Uterus (tissue), 3 donors: ENCODE measurements at regions not wholly inside any gene's neighbourhood (a gene's known extent, or its start where the extent isn't known, plus 50 kb on each side); places are given as distances from the start of the nearest gene placed in this dataset.

ENCODE experiments used
- DNase-seq, 2 donors: peaks; one replicate each; pipeline ENCODE4 v3.0.0-alpha.2; 2019 to 2020
- H3K27ac ChIP-seq, 2 donors: fragments of 200-600 bp; sonication (generic); 1 replicate in 1 of 2; 2 replicates in 1 of 2; pipeline ENCODE4 v1.5.1; 2016 to 2018
- H3K27me3 ChIP-seq, 2 donors: fragments of 200-600 bp; sonication (generic); one replicate each; pipeline ENCODE4 v1.5.1; 2018 to 2019; ENCODE audit warnings: control low read depth in 1 of 2
- H3K36me3 ChIP-seq, 2 donors: fragments of 200-600 bp; sonication (generic); one replicate each; pipeline ENCODE4 v1.5.1; 2019; ENCODE audit warnings: control low read depth in 1 of 2
- H3K4me1 ChIP-seq, 2 donors: fragments of 200-600 bp; sonication (generic); one replicate each; pipeline ENCODE4 v1.5.1; 2018 to 2019; ENCODE audit warnings: control low read depth in 1 of 2
- H3K4me3 ChIP-seq, 2 donors: fragments of 200-600 bp; sonication (generic); 1 replicate in 1 of 2; 2 replicates in 1 of 2; pipeline ENCODE4 v1.5.1; 2018 to 2019; ENCODE audit warnings: mild to moderate bottlenecking in 1 of 2
- H3K9me3 ChIP-seq, 2 donors: fragments of 200-600 bp; sonication (generic); one replicate each; pipeline ENCODE4 v1.5.1; 2019; ENCODE audit warnings: control low read depth in 1 of 2
- POLR2A ChIP-seq, 2 donors: fragments of 450-650 bp; IDR thresholded peaks; one replicate each; pipeline ENCODE4 v1.6.1; 2016; ENCODE audit warnings: antibody characterized with exemption in 2 of 2, mild to moderate bottlenecking in 1 of 2, moderate library complexity in 1 of 2
- intact Hi-C: fragments of 100-400 bp; cut with DNase I; formaldehyde crosslinking; loops from one replicate; pipeline ENCODE4 v1.15.1; 2023; ENCODE audit warnings: low total_unique reads
- TF ChIP-seq, protein P1 (sequence below), 4 experiments: fragments of 200-600 bp in 2 of 4; fragments of 450-650 bp in 2 of 4; sonication (generic) in 2 of 4; IDR thresholded peaks; one replicate each; pipeline ENCODE4 v1.5.1; 2016 to 2019; ENCODE audit warnings: antibody characterized with exemption in 4 of 4, mild to moderate bottlenecking in 2 of 4, moderate library complexity in 1 of 4
- donor health status: DM: yes; HTN: yes; CAD: no.

- Histone ChIP-seq H3K27ac (no peak overlapping the region), H3K36me3 (no peaks in the 10 kb centered on the region), H3K9me3 (no peaks in the 10 kb centered on the region), H3K4me1 (no peaks in the 10 kb centered on the region), H3K4me3 (no peak overlapping the region), H3K27me3 (no peaks in the 10 kb centered on the region)
- intact Hi-C loops, result no loop called here
- TF ChIP-seq POLR2A (IDR thresholded peaks at IDR 0.05), result no peak
- TF ChIP-seq, protein P1, sequence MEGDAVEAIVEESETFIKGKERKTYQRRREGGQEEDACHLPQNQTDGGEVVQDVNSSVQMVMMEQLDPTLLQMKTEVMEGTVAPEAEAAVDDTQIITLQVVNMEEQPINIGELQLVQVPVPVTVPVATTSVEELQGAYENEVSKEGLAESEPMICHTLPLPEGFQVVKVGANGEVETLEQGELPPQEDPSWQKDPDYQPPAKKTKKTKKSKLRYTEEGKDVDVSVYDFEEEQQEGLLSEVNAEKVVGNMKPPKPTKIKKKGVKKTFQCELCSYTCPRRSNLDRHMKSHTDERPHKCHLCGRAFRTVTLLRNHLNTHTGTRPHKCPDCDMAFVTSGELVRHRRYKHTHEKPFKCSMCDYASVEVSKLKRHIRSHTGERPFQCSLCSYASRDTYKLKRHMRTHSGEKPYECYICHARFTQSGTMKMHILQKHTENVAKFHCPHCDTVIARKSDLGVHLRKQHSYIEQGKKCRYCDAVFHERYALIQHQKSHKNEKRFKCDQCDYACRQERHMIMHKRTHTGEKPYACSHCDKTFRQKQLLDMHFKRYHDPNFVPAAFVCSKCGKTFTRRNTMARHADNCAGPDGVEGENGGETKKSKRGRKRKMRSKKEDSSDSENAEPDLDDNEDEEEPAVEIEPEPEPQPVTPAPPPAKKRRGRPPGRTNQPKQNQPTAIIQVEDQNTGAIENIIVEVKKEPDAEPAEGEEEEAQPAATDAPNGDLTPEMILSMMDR (IDR thresholded peaks at IDR 0.05), result no peak
- no peak for DNase-seq
Observed at GRCh38 chr7:148472406-148472805, 118.2 kb upstream of the C7orf33 start.

DNA sequence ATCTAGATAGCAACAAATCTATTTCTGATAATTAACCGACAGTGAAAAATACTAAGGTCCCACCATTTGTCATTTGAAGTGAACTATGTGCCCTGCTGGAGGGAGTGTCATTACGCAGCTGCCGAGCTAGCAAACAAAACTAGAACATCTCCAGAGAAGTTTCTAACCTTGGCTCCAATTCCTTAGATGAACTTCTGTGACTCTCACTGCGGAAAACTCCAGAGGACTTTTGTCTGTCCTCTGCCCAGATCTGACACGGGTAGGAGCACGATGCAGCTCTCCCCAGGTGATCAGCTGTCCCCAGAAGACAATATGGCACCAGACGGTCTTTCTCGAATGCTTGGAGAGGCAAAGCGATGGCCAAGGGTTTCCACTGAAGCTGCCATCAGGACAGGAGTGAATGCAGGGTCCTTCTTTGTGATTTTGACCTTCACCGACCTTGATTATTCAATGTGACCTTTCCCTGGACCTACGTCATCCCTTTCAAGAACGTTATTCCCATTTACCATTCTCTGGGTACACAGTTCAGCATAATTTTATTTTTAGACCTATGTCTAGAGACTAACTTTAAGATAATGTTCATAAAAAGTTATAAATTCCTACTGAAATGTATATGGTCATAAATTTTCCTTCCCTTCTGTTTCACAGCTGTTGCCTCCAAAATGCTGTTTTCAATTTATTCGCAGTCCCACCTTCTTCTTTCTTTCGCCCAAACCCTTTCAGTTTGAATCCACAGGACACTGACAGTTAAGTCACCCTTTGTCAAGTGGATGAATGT lies 116.7 kb upstream of the C7orf33 start:
- H3K4me1 ChIP-seq, result no peaks in the 10 kb centered on the region
- H3K9me3 ChIP-seq, result no peaks in the 10 kb centered on the region
- H3K27me3 ChIP-seq, result no peaks in the 10 kb centered on the region
- intact Hi-C loops, result no loop called here
- DNase-seq, result no peak
- no peaks in the 10 kb centered on the region for H3K36me3 ChIP-seq
- no peak for TF ChIP-seq POLR2A (IDR thresholded peaks at IDR 0.05)
- TF ChIP-seq, protein P1 (IDR thresholded peaks at IDR 0.05), result no peak
- H3K27ac ChIP-seq, result no peak overlapping the region
- H3K4me3 ChIP-seq, result no peak overlapping the region

GRCh38 chr7:148474481-148475025 lies 116.0 kb upstream of the C7orf33 start:
- TF ChIP-seq POLR2A (IDR thresholded peaks at IDR 0.05), result no peak
- TF ChIP-seq, protein P1 (IDR thresholded peaks at IDR 0.05), result no peak
- intact Hi-C loops, result no loop called here
- H3K27me3 ChIP-seq, result no peaks in the 10 kb centered on the region

GRCh38 chr7:148478551-148478950 lies 112.0 kb upstream of the C7orf33 start:
- DNase-seq, result no peak
- no peak for TF ChIP-seq POLR2A (IDR thresholded peaks at IDR 0.05)
- TF ChIP-seq, protein P1 (IDR thresholded peaks at IDR 0.05), result no peak

More at GRCh38 chr7:148474481-148475025, 116.0 kb upstream of the C7orf33 start:
- no peak for DNase-seq
- Histone ChIP-seq H3K4me3 (no peak overlapping the region), H3K9me3 (no peaks in the 10 kb centered on the region), H3K4me1 (no peaks in the 10 kb centered on the region), H3K27ac (no peak overlapping the region), H3K36me3 (no peaks in the 10 kb centered on the region)

DNA sequence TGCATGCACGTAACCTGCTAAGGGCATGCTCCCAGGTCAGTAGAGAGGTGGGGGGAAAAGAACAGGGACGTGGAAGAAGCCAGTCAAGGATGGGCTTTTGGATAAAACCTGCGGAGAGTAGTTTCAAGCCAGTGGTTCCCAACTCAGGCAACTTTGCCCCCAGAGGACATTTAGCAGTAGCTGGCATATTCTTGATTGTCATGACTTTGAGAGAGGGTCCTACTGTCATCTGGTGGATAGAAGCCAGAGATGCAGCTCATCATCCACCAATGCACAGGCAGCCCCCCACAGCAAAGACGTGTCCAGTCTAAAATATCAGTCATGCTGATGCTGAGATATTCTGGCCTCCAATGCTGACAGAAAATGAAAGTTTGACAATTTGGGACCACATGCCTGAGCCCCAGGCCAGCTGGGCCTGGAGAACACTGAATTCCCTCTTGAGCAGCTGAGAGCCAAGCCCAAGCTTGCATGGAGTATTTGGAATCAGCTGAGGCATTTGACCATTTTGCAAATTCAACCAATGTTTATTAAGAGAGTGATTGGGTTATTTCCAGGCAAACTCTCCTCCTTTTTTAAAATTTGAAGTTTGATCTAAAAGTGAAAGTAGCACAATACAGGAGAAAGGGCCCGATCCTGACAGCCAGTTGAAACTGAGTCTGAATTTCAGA lies 110.0 kb upstream of the C7orf33 start:
- DNase-seq, result no peak
- Histone ChIP-seq H3K4me1 (no peaks in the 10 kb centered on the region), H3K36me3 (no peaks in the 10 kb centered on the region), H3K27ac (no peak overlapping the region), H3K27me3 (no peaks in the 10 kb centered on the region), H3K4me3 (no peak overlapping the region), H3K9me3 (no peaks in the 10 kb centered on the region)
- intact Hi-C loops, result no loop called here
- TF ChIP-seq, protein P1 (IDR thresholded peaks at IDR 0.05), result no peak
- TF ChIP-seq POLR2A (IDR thresholded peaks at IDR 0.05), result no peak

More at GRCh38 chr7:148478551-148478950, 112.0 kb upstream of the C7orf33 start:
- Histone ChIP-seq H3K4me3 (no peak overlapping the region), H3K27ac (no peak overlapping the region), H3K36me3 (no peaks in the 10 kb centered on the region), H3K4me1 (no peaks in the 10 kb centered on the region), H3K9me3 (no peaks in the 10 kb centered on the region), H3K27me3 (no peaks in the 10 kb centered on the region)
- intact Hi-C loops, result no loop called here
